ENCODE measurements at regions not wholly inside any gene's neighbourhood (a gene's known extent, or its start where the extent isn't known, plus 50 kb on each side); places are given as distances from the start of the nearest gene placed in this dataset.

DNA sequence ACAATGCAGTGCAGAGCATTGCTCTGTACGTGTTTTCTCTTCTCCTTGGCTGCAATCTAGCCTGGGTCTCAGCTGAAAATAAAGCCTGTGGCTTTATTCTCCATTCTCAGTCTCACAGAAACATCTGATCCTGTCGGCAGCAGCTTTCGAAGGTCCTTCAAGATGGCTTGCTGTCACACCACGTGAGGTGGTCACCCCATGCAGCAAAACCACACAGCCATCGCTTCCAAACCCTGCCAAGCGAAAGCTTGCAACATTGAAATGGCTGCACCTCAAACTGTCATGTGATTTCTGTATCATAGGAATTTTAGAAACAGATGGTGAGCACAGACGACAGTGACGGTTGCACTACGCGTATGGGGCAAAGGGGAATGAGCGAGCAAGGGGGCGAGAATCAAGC lies 98.5 kb upstream of the SMARCA2 start:
- intact Hi-C loops (cut with DNase I; ENCODE audit: low total_unique reads): no loop called here
- 76 to 86% methylated on average over 12 of the region's 12 CpGs for WGBS, 2 donors
- no peak for DNase-seq

DNA sequence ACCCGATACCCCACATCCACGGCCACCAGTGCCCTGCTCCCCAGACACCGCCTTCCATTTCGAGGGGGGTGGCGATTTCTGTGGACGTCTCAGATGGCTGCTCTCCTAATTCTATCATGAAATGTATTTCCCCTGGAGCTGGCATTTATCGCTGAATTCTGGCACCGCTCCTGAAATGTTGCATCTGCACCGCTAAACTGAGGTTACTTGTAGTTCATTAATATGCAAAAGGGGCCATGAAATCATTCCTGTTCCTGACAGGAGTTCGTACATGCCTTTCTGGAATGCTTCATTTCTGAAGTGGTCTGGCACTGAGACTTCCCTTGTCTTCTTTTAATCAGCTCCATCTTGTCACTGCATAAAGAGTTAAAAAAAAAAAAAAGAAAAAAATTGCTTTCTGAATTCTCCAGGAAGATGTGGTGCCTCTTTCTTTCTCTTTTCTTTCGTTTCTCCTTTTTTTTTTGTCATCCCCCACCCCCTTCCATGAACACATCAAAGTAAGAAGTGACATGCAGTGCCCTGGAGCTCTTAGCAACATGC lies 97.7 kb upstream of the SMARCA2 start:
- no peaks in the 10 kb centered on the region for H3K27me3 ChIP-seq
- H3K27ac ChIP-seq: no peak overlapping the region
- intact Hi-C loops (cut with DNase I; ENCODE audit: low total_unique reads): no loop called here
- WGBS, 2 donors: 58 to 70% methylated on average over 11 of the region's 11 CpGs
- no peak for TF ChIP-seq CTCF (IDR thresholded peaks at IDR 0.05)
- TF ChIP-seq POLR2A (IDR thresholded peaks at IDR 0.05): no peak
- H3K9me3 ChIP-seq: no peaks in the 10 kb centered on the region
- no peaks in the 10 kb centered on the region for H3K36me3 ChIP-seq (ENCODE audit: low read depth, missing control alignments)
- H3K4me1 ChIP-seq: no peaks in the 10 kb centered on the region
- DNase-seq: no peak
- H3K4me3 ChIP-seq: no peak overlapping the region

More for the DNA sequence above, 98.5 kb upstream of the SMARCA2 start:
- Histone ChIP-seq H3K27ac (no peak overlapping the region), H3K4me1 (no peaks in the 10 kb centered on the region), H3K27me3 (no peaks in the 10 kb centered on the region), H3K4me3 (no peak overlapping the region), H3K36me3 (ENCODE audit: low read depth, missing control alignments) (no peaks in the 10 kb centered on the region), H3K9me3 (no peaks in the 10 kb centered on the region)
- TF ChIP-seq POLR2A (IDR thresholded peaks at IDR 0.05) (no peak), CTCF (IDR thresholded peaks at IDR 0.05) (no peak)

GRCh38 chr9:1918108-1918507 lies 97.0 kb upstream of the SMARCA2 start:
- Histone ChIP-seq H3K4me1 (no peaks in the 10 kb centered on the region), H3K27ac (no peak overlapping the region), H3K36me3 (ENCODE audit: low read depth, missing control alignments) (no peaks in the 10 kb centered on the region), H3K9me3 (no peaks in the 10 kb centered on the region), H3K4me3 (no peak overlapping the region), H3K27me3 (no peaks in the 10 kb centered on the region)
- intact Hi-C loops (cut with DNase I; ENCODE audit: low total_unique reads): no loop called here
- TF ChIP-seq POLR2A (IDR thresholded peaks at IDR 0.05) (no peak), CTCF (IDR thresholded peaks at IDR 0.05) (no peak)
- WGBS, 2 donors: 56 to 63% methylated on average over 3 of the region's 3 CpGs
- DNase-seq: no peak

GRCh38 chr9:1918622-1919021 lies 96.5 kb upstream of the SMARCA2 start:
- WGBS, 2 donors: 76 to 77% methylated on average over 5 of the region's 5 CpGs
- Histone ChIP-seq H3K4me3 (no peak overlapping the region), H3K27me3 (no peaks in the 10 kb centered on the region), H3K9me3 (no peaks in the 10 kb centered on the region), H3K4me1 (no peaks in the 10 kb centered on the region), H3K36me3 (ENCODE audit: low read depth, missing control alignments) (no peaks in the 10 kb centered on the region), H3K27ac (no peak overlapping the region)
- TF ChIP-seq POLR2A (IDR thresholded peaks at IDR 0.05): no peak
- TF ChIP-seq CTCF (IDR thresholded peaks at IDR 0.05): no peak
- no peak for DNase-seq
- intact Hi-C loops (cut with DNase I; ENCODE audit: low total_unique reads): no loop called here

DNA sequence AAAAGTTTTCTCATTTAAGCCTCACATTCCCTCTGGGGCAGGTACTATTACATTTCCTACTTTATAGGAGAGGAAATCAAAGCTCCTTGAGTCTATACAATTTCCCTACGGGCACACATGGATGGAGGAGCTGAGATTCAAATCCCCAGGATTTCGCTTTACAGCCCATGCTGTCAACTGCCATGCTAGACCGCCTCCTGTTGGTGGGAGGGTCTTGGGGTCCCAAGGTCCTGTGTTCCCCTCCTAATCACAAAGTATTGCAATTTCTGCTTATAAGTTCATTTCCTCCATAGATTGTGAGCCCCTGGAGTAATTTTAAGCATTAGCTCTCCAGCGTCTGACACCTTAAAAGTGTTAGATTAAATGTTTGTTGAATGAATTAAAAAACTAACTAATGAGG lies 95.9 kb upstream of the SMARCA2 start:
- WGBS, 2 donors: 83 to 92% methylated on average over 4 of the region's 4 CpGs
- intact Hi-C loops (cut with DNase I; ENCODE audit: low total_unique reads): no loop called here
- Histone ChIP-seq H3K4me1 (no peaks in the 10 kb centered on the region), H3K4me3 (no peak overlapping the region), H3K27ac (no peak overlapping the region), H3K9me3 (no peaks in the 10 kb centered on the region), H3K36me3 (ENCODE audit: low read depth, missing control alignments) (no peaks in the 10 kb centered on the region), H3K27me3 (no peaks in the 10 kb centered on the region)
- no peak for DNase-seq
- TF ChIP-seq POLR2A (IDR thresholded peaks at IDR 0.05) (no peak), CTCF (IDR thresholded peaks at IDR 0.05) (no peak)

Data from testis (tissue), 2 donors.